ENCODE measurements at regions not wholly inside any gene's neighbourhood (a gene's known extent, or its start where the extent isn't known, plus 50 kb on each side); places are given as distances from the start of the nearest gene placed in this dataset.

DNA sequence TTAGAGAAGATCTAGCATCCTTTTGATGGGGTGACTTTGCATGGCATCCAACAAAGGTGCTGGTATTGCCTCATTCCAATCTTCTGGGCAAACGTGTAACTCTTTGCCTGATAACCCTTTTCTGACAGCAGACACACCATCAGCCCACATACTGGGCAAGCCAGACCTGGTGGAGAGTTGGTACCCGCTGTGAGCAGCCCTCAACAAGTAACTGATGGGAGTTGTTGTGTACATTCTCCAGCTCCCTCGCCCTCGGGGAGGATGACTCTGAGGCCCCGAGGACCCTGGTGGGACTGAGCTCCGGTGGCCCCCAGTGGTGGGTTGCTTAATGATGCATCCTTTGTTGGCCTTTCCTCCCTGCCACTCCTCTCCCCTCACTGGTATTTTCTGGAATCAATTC, 102.4 kb upstream of the SLC6A11 start:
- in situ Hi-C loops (cut with MboI; ENCODE audit: low sequenced_read_pairs in 4 of 4) (no loop called here), intact Hi-C loops (cut with DNase I; ENCODE audit: low total_unique reads) (no loop called here)
- Histone ChIP-seq H3K27ac (no peak overlapping the region), H3K4me1 (no peaks in the 10 kb centered on the region), H3K27me3 (peaks cover 0 to 9% (median 7%) of the 10 kb centered on the region in 3 donors), H3K4me3 (no peak overlapping the region), H3K9me3 (no peaks in the 10 kb centered on the region), H3K36me3 (no peaks in the 10 kb centered on the region)
- ATAC-seq (no peak), DNase-seq (no peak)
- TF ChIP-seq, protein P1, sequence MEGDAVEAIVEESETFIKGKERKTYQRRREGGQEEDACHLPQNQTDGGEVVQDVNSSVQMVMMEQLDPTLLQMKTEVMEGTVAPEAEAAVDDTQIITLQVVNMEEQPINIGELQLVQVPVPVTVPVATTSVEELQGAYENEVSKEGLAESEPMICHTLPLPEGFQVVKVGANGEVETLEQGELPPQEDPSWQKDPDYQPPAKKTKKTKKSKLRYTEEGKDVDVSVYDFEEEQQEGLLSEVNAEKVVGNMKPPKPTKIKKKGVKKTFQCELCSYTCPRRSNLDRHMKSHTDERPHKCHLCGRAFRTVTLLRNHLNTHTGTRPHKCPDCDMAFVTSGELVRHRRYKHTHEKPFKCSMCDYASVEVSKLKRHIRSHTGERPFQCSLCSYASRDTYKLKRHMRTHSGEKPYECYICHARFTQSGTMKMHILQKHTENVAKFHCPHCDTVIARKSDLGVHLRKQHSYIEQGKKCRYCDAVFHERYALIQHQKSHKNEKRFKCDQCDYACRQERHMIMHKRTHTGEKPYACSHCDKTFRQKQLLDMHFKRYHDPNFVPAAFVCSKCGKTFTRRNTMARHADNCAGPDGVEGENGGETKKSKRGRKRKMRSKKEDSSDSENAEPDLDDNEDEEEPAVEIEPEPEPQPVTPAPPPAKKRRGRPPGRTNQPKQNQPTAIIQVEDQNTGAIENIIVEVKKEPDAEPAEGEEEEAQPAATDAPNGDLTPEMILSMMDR (IDR thresholded peaks at IDR 0.05 in 4 of 5, conservative IDR thresholded peaks at IDR 0.05 in 1 of 5) = no peak
- no peak for TF ChIP-seq POLR2A (IDR thresholded peaks at IDR 0.05)

DNA sequence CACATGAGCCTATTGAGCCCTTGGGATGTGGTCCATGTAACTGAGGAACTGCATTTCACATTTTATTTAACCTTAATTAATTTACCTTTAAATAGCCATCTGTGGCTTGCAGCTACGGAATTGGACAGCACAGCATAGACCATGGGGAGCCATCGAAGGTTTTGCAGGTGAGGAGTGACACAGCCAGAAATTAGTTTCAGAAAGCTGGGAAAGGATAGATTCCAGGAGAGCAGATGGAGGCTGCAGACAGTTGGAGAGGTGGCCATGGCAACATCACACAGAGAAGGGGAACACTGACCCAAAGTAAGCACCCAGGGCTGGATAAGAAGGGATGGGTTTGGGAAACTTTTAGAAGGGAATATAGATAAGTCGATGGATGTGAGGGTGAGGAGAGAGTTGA, 100.1 kb upstream of the SLC6A11 start:
- intact Hi-C loops (cut with DNase I; ENCODE audit: low total_unique reads) (no loop called here), in situ Hi-C loops (cut with MboI; ENCODE audit: low sequenced_read_pairs in 4 of 4) (no loop called here)
- no peaks in the 10 kb centered on the region for H3K4me1 ChIP-seq
- ATAC-seq = no peak
- no peak overlapping the region for H3K27ac ChIP-seq
- no peaks in the 10 kb centered on the region for H3K36me3 ChIP-seq
- H3K4me3 ChIP-seq = no peak overlapping the region
- H3K27me3 ChIP-seq = no peaks in the 10 kb centered on the region
- no peak for TF ChIP-seq POLR2A (IDR thresholded peaks at IDR 0.05)
- TF ChIP-seq, protein P1 (IDR thresholded peaks at IDR 0.05 in 4 of 5, conservative IDR thresholded peaks at IDR 0.05 in 1 of 5) = no peak
- no peak for DNase-seq
- H3K9me3 ChIP-seq = no peaks in the 10 kb centered on the region

- no peaks in the 10 kb centered on the region for H3K27me3 ChIP-seq
- intact Hi-C loops (cut with DNase I; ENCODE audit: low total_unique reads) (no loop called here), in situ Hi-C loops (cut with MboI; ENCODE audit: low sequenced_read_pairs in 4 of 4) (no loop called here)
- no peaks in the 10 kb centered on the region for H3K36me3 ChIP-seq
- TF ChIP-seq POLR2A (IDR thresholded peaks at IDR 0.05) = no peak
- TF ChIP-seq, protein P1 (IDR thresholded peaks at IDR 0.05 in 4 of 5, conservative IDR thresholded peaks at IDR 0.05 in 1 of 5) = no peak
- DNase-seq (no peak), ATAC-seq (no peak)
- H3K27ac ChIP-seq = no peak overlapping the region
- no peak overlapping the region for H3K4me3 ChIP-seq
- no peaks in the 10 kb centered on the region for H3K9me3 ChIP-seq
- no peaks in the 10 kb centered on the region for H3K4me1 ChIP-seq
These were observed 99.1 kb upstream of the SLC6A11 start for GRCh38 chr3:10716964-10717363.

DNA sequence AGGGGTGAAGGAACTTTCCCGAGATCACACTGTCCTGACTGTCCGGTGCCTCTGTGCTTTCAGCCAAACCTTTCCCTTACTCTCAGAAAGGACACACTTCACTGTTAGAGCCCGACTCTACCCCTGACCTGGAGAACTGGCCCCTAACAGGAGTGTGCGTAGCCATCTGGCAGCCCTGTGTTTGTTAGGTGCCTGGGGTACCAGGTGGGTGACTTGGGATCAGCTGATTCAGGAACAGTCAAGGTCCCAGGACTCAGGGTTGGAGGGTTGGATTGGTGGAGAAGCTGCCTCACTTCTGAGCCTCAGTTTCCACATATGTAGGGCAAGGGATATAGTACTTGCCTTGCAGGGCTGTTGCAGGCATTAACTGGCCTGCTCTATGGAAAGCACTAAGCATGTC, 98.3 kb upstream of the SLC6A11 start:
- Histone ChIP-seq H3K27ac (no peak overlapping the region), H3K4me3 (no peak overlapping the region), H3K27me3 (no peaks in the 10 kb centered on the region), H3K9me3 (no peaks in the 10 kb centered on the region), H3K36me3 (no peaks in the 10 kb centered on the region), H3K4me1 (no peaks in the 10 kb centered on the region)
- intact Hi-C loops (cut with DNase I; ENCODE audit: low total_unique reads) (no loop called here), in situ Hi-C loops (cut with MboI; ENCODE audit: low sequenced_read_pairs in 4 of 4) (no loop called here)
- ATAC-seq (no peak), DNase-seq (no peak)
- no peak for TF ChIP-seq POLR2A (IDR thresholded peaks at IDR 0.05)
- TF ChIP-seq, protein P1 (IDR thresholded peaks at IDR 0.05 in 4 of 5, conservative IDR thresholded peaks at IDR 0.05 in 1 of 5) = no peak

DNA sequence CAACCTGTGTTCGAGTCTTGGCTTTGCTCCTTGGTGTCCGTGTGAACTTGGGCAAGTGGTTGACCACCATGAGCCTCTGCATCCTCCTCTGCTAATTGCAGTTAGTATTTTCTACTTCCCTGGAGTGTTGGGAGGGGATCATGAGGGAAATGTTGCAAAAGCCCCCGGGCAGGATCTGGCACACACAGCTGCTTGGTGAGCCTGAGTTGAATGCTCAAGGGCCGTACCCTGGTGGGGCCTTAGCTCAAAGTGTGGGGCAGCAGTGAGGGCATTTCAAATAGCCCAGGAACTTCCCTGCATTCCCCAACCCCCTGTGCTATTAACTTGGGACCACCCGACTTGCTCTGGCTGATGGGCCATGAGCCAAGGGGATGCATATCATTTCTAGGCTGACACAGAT, 94.9 kb upstream of the SLC6A11 start:
- Histone ChIP-seq H3K36me3 (no peaks in the 10 kb centered on the region), H3K9me3 (no peaks in the 10 kb centered on the region), H3K4me3 (no peak overlapping the region), H3K27ac (no peak overlapping the region), H3K4me1 (no peaks in the 10 kb centered on the region), H3K27me3 (no peaks in the 10 kb centered on the region)
- intact Hi-C loops (cut with DNase I; ENCODE audit: low total_unique reads) = no loop called here
- no peak for ATAC-seq
- in situ Hi-C loops (cut with MboI; ENCODE audit: low sequenced_read_pairs in 4 of 4) = no loop called here
- TF ChIP-seq POLR2A (IDR thresholded peaks at IDR 0.05) = no peak
- TF ChIP-seq, protein P1 (IDR thresholded peaks at IDR 0.05 in 4 of 5, conservative IDR thresholded peaks at IDR 0.05 in 1 of 5) = no peak
- DNase-seq = no peak
